ENCODE measurements at regions not wholly inside any gene's neighbourhood (a gene's known extent, or its start where the extent isn't known, plus 50 kb on each side); places are given as distances from the start of the nearest gene placed in this dataset.

DNA sequence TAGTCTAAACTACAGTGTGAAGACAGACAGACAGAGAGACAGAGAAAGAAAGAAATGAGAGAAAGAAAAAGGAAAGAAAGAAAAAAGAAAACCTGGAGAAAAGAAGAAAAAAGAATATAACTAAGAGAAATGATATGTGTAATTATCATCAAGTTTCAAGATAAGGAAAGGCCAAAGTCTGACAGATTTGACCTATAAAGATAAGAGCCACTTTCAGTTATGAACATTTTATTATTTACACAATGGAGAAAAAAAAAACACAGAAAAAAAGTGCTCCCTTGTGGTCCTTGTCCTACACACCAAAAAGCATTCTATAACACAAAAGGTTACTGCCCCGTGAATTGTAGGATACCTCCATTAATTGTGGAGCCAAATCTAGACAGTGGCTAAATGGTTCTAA is 937.2 kb upstream of the DDX18 start:
- TF ChIP-seq, protein P1, sequence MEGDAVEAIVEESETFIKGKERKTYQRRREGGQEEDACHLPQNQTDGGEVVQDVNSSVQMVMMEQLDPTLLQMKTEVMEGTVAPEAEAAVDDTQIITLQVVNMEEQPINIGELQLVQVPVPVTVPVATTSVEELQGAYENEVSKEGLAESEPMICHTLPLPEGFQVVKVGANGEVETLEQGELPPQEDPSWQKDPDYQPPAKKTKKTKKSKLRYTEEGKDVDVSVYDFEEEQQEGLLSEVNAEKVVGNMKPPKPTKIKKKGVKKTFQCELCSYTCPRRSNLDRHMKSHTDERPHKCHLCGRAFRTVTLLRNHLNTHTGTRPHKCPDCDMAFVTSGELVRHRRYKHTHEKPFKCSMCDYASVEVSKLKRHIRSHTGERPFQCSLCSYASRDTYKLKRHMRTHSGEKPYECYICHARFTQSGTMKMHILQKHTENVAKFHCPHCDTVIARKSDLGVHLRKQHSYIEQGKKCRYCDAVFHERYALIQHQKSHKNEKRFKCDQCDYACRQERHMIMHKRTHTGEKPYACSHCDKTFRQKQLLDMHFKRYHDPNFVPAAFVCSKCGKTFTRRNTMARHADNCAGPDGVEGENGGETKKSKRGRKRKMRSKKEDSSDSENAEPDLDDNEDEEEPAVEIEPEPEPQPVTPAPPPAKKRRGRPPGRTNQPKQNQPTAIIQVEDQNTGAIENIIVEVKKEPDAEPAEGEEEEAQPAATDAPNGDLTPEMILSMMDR (IDR thresholded peaks at IDR 0.05): no peak
- TF ChIP-seq POLR2AphosphoS5 (IDR thresholded peaks at IDR 0.05): no peak
